ENCODE measurements at regions not wholly inside any gene's neighbourhood (a gene's known extent, or its start where the extent isn't known, plus 50 kb on each side); places are given as distances from the start of the nearest gene placed in this dataset.

- RAD21 ChIA-PET (ENCODE audit: low non-redundant PET in 1 of 2, low total read pairs in 2 of 2, uncharacterized antibody in 2 of 2, unreplicated experiment in 2 of 2) = no interaction called here
- Histone ChIP-seq H4K20me1 (ENCODE audit: insufficient read depth) (no peaks in the 10 kb centered on the region), H3K79me2 (ENCODE audit: insufficient read depth, low read length) (no peaks in the 10 kb centered on the region), H3K4me2 (ENCODE audit: low read length) (no peak overlapping the region), H3K4me1 (ENCODE audit: control insufficient read depth in 1 of 2, insufficient read depth in 2 of 2, low read length in 2 of 2) (peaks cover 0 to 15% of the 10 kb centered on the region in 2 experiments; a peak in 1 of 4 replicates), H3K27me3 (ENCODE audit: insufficient read depth, low read length) (no peaks in the 10 kb centered on the region), H3K9me3 (ENCODE audit: control insufficient read depth in 1 of 2, insufficient read depth in 1 of 2, low read depth in 1 of 2, low read length in 2 of 2) (no peaks in the 10 kb centered on the region; a peak in 1 of 4 replicates), H3K4me3 (replicated peaks in 1 of 2; ENCODE audit: low read depth in 1 of 2, low read length in 2 of 2) (no peak overlapping the region), H3K9ac (ENCODE audit: low read length) (no peak overlapping the region), H3K36me3 (ENCODE audit: control insufficient read depth in 1 of 2, insufficient read depth in 2 of 2, low read length in 2 of 2) (no peaks in the 10 kb centered on the region), H2AFZ (ENCODE audit: low read depth, low read length, poor library complexity, severe bottlenecking) (no peak overlapping the region), H3K9me2 (ENCODE audit: insufficient read depth) (no peaks in the 10 kb centered on the region), H3K27ac (ENCODE audit: low read depth, low read length) (no peak overlapping the region)
- CTCF ChIA-PET = no interaction called here
- BruUV-seq (replicated peaks) = no TSS peak
- DNase-seq (ENCODE audit: low read depth, low spot score) (no peak), ATAC-seq (no peak)
- intact Hi-C loops (cut with micrococcal nuclease) = no loop called here
- TF ChIP-seq ZFX (IDR thresholded peaks at IDR 0.05) = no peak
- no peak for TF ChIP-seq EGR1 (IDR thresholded peaks at IDR 0.05; ENCODE audit: low read depth)
- TF ChIP-seq ZNF274 (IDR thresholded peaks at IDR 0.05; ENCODE audit: low read depth, low read length) = no peak
- no peak for TF ChIP-seq POLR2AphosphoS5 (IDR thresholded peaks at IDR 0.05; ENCODE audit: low read depth, low read length)
- no peak for TF ChIP-seq RAD21 (IDR thresholded peaks at IDR 0.05; ENCODE audit: low read depth)
- TF ChIP-seq REST (IDR thresholded peaks at IDR 0.05; ENCODE audit: low read depth) = no peak
- no peak for TF ChIP-seq JUND (IDR thresholded peaks at IDR 0.05)
- no peak for TF ChIP-seq ZBTB33 (IDR thresholded peaks at IDR 0.05; ENCODE audit: extremely low read depth, insufficient replicate concordance, low read length)
- TF ChIP-seq SRF (IDR thresholded peaks at IDR 0.05; ENCODE audit: low read depth) = no peak
- TF ChIP-seq, protein P1, sequence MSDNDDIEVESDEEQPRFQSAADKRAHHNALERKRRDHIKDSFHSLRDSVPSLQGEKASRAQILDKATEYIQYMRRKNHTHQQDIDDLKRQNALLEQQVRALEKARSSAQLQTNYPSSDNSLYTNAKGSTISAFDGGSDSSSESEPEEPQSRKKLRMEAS (IDR thresholded peaks at IDR 0.05) = no peak
- POLR2A ChIA-PET = no interaction called here
Observed at GRCh38 chr6:43945768-43946080, 175.7 kb downstream of the VEGFA start.

Measured in HCT116 (cell line).